K562 (cell line): ENCODE measurements at regions not wholly inside any gene's neighbourhood (a gene's known extent, or its start where the extent isn't known, plus 50 kb on each side); places are given as distances from the start of the nearest gene placed in this dataset.

Experiments used
- ATAC-seq: fragments of 200-7000 bp; cut with Tn5 transposase; 3 replicates; pipeline ENCODE4 v1.9.1; 2020; ENCODE audit warnings: moderate library complexity
- BruUV-seq: library from RNA; stranded (reverse); fragments of 400-500 nt; replicated peaks from 2 replicates; lab custom pipeline; 2021; lab: Mats Ljungman, UMichigan
- CTCF ChIA-PET: fragments of 300-600 bp; formaldehyde crosslinking; extraction: SDS; loops from one replicate; lab custom pipeline; 2021; ENCODE audit warnings: low intra/inter-chr PET ratio; lab: Yijun Ruan, JAX
- POLR2A ChIA-PET: fragments of 300-600, 350-650 bp; sonication (Branson Sonifier 250); formaldehyde crosslinking; extraction: SDS; loops from one replicate; lab custom pipeline; 2021; ENCODE audit warnings: antibody characterized with exemption, inconsistent platforms; lab: Yijun Ruan, JAX
- DNase-seq, 4 experiments: peaks; one replicate each; pipeline versions ENCODE4 v3.0.0 to v3.0.0-alpha.2; 2011 to 2018; ENCODE audit warnings: low spot score in 3 of 4, mixed read lengths in 3 of 4; ENCODE audit errors: extremely low read depth in 1 of 4
- FAIRE-seq: peaks from 2 replicates; lab custom pipeline; 2011; peaks lifted over from hg19 to GRCh38; lab: Jason Lieb, UNC
- H2AFZ ChIP-seq: 2 replicates; pipeline ENCODE4 v1.6.0; 2011; ENCODE audit warnings: low read depth, low read length, control low read depth, inconsistent platforms
- H3K27ac ChIP-seq: fragments of 200-600 bp; 3 replicates; pipeline ENCODE4 v1.8.0; 2011; ENCODE audit warnings: low read depth, mild to moderate bottlenecking, control low read depth, inconsistent platforms, low read length, moderate library complexity, mixed read lengths; ENCODE audit errors: extremely low read depth
- H3K27me3 ChIP-seq, 2 experiments: fragments of 300-600 bp in 1 of 2; 2 replicates in 1 of 2; 3 replicates in 1 of 2; pipeline versions ENCODE4 v1.6.0 to v1.8.0; 2011; ENCODE audit warnings: inconsistent platforms in 2 of 2, low read length in 2 of 2, mild to moderate bottlenecking in 1 of 2, mixed read lengths in 1 of 2, moderate library complexity in 1 of 2; ENCODE audit not compliant: control insufficient read depth in 2 of 2, insufficient read depth in 2 of 2
- H3K36me3 ChIP-seq: fragments of 300-600 bp; 3 replicates; pipeline ENCODE4 v1.8.0; 2011; ENCODE audit warnings: mild to moderate bottlenecking, low read length, inconsistent platforms; ENCODE audit not compliant: control insufficient read depth, insufficient read depth
- H3K4me1 ChIP-seq, 2 experiments: fragments of 200-600 bp in 1 of 2; replicated peaks in 1 of 2; 2 replicates in 1 of 2; 3 replicates in 1 of 2; pipeline versions ENCODE4 v1.5.1 to v1.8.0; 2011; ENCODE audit warnings: inconsistent platforms in 2 of 2, low read length in 2 of 2, mild to moderate bottlenecking in 1 of 2, mixed read lengths in 1 of 2, moderate library complexity in 1 of 2; ENCODE audit not compliant: control insufficient read depth in 2 of 2, insufficient read depth in 2 of 2
- H3K4me2 ChIP-seq: 2 replicates; pipeline ENCODE4 v1.6.1; 2011; ENCODE audit warnings: low read length, control low read depth, inconsistent platforms, mixed read lengths; ENCODE audit not compliant: insufficient read depth
- H3K4me3 ChIP-seq: fragments of 200-600 bp; sonication (generic), shearing (Covaris generic); 2 replicates; pipeline ENCODE4 v1.5.1; 2016; ENCODE audit warnings: control low read depth, inconsistent platforms
- H3K79me2 ChIP-seq: fragments of 200-600 bp; 3 replicates; pipeline ENCODE4 v1.8.0; 2011; ENCODE audit warnings: low read length, inconsistent platforms; ENCODE audit not compliant: control insufficient read depth, insufficient read depth
- H3K9ac ChIP-seq, 2 experiments: 2 replicates each; pipeline versions ENCODE4 v1.6.0 to v1.6.1; 2011; ENCODE audit warnings: low read depth in 2 of 2, low read length in 2 of 2, control low read depth in 1 of 2, inconsistent platforms in 1 of 2, mild to moderate bottlenecking in 1 of 2, mixed read lengths in 1 of 2; ENCODE audit not compliant: insufficient read depth in 1 of 2
- H3K9me1 ChIP-seq: one replicate; pipeline ENCODE4 v1.6.0; 2011; ENCODE audit warnings: inconsistent platforms, mild to moderate bottlenecking, low read length, moderate library complexity; ENCODE audit not compliant: control insufficient read depth, insufficient read depth
- H3K9me3 ChIP-seq: replicated peaks from 2 replicates; pipeline ENCODE4 v1.5.1; 2011; ENCODE audit warnings: low read depth, low read length, inconsistent platforms; ENCODE audit not compliant: control insufficient read depth, insufficient read depth
- H4K20me1 ChIP-seq: replicated peaks from 2 replicates; pipeline ENCODE4 v1.6.1; 2011; ENCODE audit warnings: low read length, inconsistent platforms, mixed read lengths; ENCODE audit not compliant: control insufficient read depth, insufficient read depth
- GABPB2 ChIP-seq: fragments of 250-450 bp; sonication (Bioruptor Pico); conservative IDR thresholded peaks from 2 replicates; pipeline ENCODE4 v1.5.1; 2021; ENCODE audit warnings: mild to moderate bottlenecking
- MEF2A ChIP-seq: IDR thresholded peaks from 2 replicates; pipeline ENCODE4 v1.6.1; 2011; ENCODE audit warnings: low read depth, mild to moderate bottlenecking, low read length, moderate library complexity; ENCODE audit not compliant: control insufficient read depth
- NFE2 ChIP-seq: IDR thresholded peaks from 2 replicates; pipeline ENCODE4 v1.6.1; 2014; ENCODE audit warnings: antibody characterized with exemption, low read depth
- SLC30A9 ChIP-seq: fragments of 250-450 bp; sonication (Bioruptor Pico); IDR thresholded peaks from 2 replicates; pipeline ENCODE4 v1.8.0; 2022; ENCODE audit warnings: mild to moderate bottlenecking, moderate library complexity
- WGBS: fragments of 100-300 bp; shearing (Covaris generic); methylation state at CpG from one replicate; pipeline ENCODE4 v1.1.6; 2016; ENCODE audit warnings: low coverage, mixed read lengths; ENCODE audit not compliant: insufficient coverage; ENCODE audit errors: missing lambda C conversion rate; 5-methylcytosine and 5-hydroxymethylcytosine counted together
- in situ Hi-C: fragments of 300-500 bp; cut with MboI; formaldehyde crosslinking; loops from 4 replicates; pipeline ENCODE4 v1.15.0; 2018; ENCODE audit warnings: inconsistent platforms, mixed read lengths
- intact Hi-C: fragments of 100-400 bp; cut with micrococcal nuclease; formaldehyde crosslinking; loops from 2 replicates; pipeline ENCODE4 v1.14.2; 2022
- TF ChIP-seq, protein P1 (sequence below), 2 experiments: fragments of 150-350 bp in 1 of 2; IDR thresholded peaks; 2 replicates each; pipeline ENCODE4 v1.6.1; 2012 to 2016; ENCODE audit warnings: low read depth in 2 of 2, low read length in 2 of 2, mild to moderate bottlenecking in 1 of 2, moderate library complexity in 1 of 2
- TF ChIP-seq, protein P2 (sequence below): fragments of 250-450 bp; sonication (Bioruptor Pico); IDR thresholded peaks from 2 replicates; pipeline ENCODE4 v1.8.0; 2021; ENCODE audit warnings: mild to moderate bottlenecking, moderate library complexity

DNA sequence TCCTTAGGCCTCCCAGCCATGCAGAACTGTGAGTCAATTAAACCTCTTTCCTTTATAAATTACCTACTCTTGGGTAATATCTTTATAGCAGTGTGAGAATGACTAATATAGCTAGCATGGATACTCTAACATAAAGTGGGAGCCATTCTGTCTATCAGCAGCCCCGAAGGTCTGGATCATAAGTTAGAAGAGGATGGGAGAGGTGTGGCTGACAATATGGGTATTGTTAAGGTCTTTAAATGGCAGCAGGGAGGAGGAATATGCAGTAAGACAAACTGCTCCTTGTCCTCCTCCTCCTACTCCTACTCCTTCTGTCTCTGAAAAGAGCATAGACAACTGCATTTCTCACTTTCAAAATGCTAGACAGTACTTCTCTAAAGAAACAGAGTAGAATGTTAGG is 214.0 kb upstream of the C1orf87 start (continued):
- TF ChIP-seq, protein P1, sequence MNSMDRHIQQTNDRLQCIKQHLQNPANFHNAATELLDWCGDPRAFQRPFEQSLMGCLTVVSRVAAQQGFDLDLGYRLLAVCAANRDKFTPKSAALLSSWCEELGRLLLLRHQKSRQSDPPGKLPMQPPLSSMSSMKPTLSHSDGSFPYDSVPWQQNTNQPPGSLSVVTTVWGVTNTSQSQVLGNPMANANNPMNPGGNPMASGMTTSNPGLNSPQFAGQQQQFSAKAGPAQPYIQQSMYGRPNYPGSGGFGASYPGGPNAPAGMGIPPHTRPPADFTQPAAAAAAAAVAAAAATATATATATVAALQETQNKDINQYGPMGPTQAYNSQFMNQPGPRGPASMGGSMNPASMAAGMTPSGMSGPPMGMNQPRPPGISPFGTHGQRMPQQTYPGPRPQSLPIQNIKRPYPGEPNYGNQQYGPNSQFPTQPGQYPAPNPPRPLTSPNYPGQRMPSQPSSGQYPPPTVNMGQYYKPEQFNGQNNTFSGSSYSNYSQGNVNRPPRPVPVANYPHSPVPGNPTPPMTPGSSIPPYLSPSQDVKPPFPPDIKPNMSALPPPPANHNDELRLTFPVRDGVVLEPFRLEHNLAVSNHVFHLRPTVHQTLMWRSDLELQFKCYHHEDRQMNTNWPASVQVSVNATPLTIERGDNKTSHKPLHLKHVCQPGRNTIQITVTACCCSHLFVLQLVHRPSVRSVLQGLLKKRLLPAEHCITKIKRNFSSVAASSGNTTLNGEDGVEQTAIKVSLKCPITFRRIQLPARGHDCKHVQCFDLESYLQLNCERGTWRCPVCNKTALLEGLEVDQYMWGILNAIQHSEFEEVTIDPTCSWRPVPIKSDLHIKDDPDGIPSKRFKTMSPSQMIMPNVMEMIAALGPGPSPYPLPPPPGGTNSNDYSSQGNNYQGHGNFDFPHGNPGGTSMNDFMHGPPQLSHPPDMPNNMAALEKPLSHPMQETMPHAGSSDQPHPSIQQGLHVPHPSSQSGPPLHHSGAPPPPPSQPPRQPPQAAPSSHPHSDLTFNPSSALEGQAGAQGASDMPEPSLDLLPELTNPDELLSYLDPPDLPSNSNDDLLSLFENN (IDR thresholded peaks at IDR 0.05; ENCODE audit: low read depth in 2 of 2, low read length in 2 of 2), result no peak
- TF ChIP-seq MEF2A (no peak), GABPB2 (no peak), SLC30A9 (CRISPR knock-in tag) (no peak)
- TF ChIP-seq, protein P2, sequence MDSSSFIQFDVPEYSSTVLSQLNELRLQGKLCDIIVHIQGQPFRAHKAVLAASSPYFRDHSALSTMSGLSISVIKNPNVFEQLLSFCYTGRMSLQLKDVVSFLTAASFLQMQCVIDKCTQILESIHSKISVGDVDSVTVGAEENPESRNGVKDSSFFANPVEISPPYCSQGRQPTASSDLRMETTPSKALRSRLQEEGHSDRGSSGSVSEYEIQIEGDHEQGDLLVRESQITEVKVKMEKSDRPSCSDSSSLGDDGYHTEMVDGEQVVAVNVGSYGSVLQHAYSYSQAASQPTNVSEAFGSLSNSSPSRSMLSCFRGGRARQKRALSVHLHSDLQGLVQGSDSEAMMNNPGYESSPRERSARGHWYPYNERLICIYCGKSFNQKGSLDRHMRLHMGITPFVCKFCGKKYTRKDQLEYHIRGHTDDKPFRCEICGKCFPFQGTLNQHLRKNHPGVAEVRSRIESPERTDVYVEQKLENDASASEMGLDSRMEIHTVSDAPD (CRISPR knock-in tag), result no peak

DNA sequence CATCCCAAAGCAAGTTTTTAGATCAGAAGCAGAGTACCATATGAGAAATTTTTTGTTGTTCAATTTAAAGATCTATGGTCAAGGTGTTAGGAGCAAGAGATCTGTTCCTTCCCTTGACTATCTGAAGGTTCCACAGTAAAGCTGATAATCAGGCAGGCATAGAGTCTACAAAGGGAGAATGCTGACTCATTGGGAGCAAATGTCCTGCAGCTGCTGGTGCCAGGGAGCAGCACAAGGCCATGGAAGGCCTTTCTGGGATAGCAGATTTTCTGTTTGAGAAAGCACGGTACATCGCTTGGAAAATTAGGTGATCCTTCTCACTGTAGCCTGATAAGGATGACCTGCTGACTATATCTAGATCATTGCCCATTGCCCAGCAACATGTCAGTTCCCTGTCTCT is 210.1 kb upstream of the C1orf87 start:
- Histone ChIP-seq H3K4me2 (no peak overlapping the region), H3K36me3 (no peaks in the 10 kb centered on the region), H3K79me2 (no peaks in the 10 kb centered on the region), H3K9me3 (no peaks in the 10 kb centered on the region), H3K4me3 (no peak overlapping the region), H3K4me1 (no peaks in the 10 kb centered on the region), H3K27me3 (no peaks in the 10 kb centered on the region), H4K20me1 (no peaks in the 10 kb centered on the region), H2AFZ (no peak overlapping the region), H3K9ac (no peak overlapping the region), H3K27ac (no peak overlapping the region), H3K9me1 (no peaks in the 10 kb centered on the region)
- in situ Hi-C loops, result no loop called here
- BruUV-seq, result no TSS peak
- POLR2A ChIA-PET, result no interaction called here
- no peak for ATAC-seq
- no peak for FAIRE-seq
- CTCF ChIA-PET, result no interaction called here
- 0% methylated on average over 2 of the region's 2 CpGs for WGBS
- DNase-seq, result peak in 1 of 4 experiments; percentile 1
- intact Hi-C loops, result loop anchor here (10.0 kb wide), 2 partner anchors 309 to 1571 kb away; no protein-coding TSS in a partner anchor
- TF ChIP-seq NFE2, result 0 out of 2 replicates have a peak, but pooled peaks have one; percentile 13
